BLaER1 treated with 17β-estradiol and CSF1 and Interleukin-3, amounts not matched to agents 10 nM and 100 nM (cell line): ENCODE measurements at regions not wholly inside any gene's neighbourhood (a gene's known extent, or its start where the extent isn't known, plus 50 kb on each side); places are given as distances from the start of the nearest gene placed in this dataset.

ENCODE experiments used
- H3K27ac ChIP-seq, 11 experiments: shearing (Covaris generic); formaldehyde crosslinking; 2 replicates each; pipeline ENCODE4 v1.8.1; 2022
- H3K27me3 ChIP-seq, 11 experiments: shearing (Covaris generic); formaldehyde crosslinking; 2 replicates each; pipeline ENCODE4 v1.8.1; 2022
- H3K36me3 ChIP-seq, 11 experiments: shearing (Covaris generic); formaldehyde crosslinking; 2 replicates each; pipeline ENCODE4 v1.8.1; 2022
- H3K4me1 ChIP-seq, 10 experiments: shearing (Covaris generic); formaldehyde crosslinking; 2 replicates each; pipeline ENCODE4 v1.8.1; 2022
- H3K4me2 ChIP-seq, 11 experiments: shearing (Covaris generic); formaldehyde crosslinking; 2 replicates each; pipeline ENCODE4 v1.8.1; 2022
- H3K4me3 ChIP-seq, 10 experiments: shearing (Covaris generic); formaldehyde crosslinking; 2 replicates each; pipeline ENCODE4 v1.8.1; 2022
- H3K9ac ChIP-seq, 11 experiments: shearing (Covaris generic); formaldehyde crosslinking; 2 replicates each; pipeline ENCODE4 v1.8.1; 2022
- H3K9me3 ChIP-seq, 11 experiments: shearing (Covaris generic); formaldehyde crosslinking; replicated peaks in 1 of 11; 2 replicates each; pipeline ENCODE4 v1.8.1; 2022
- H4K20me1 ChIP-seq, 11 experiments: shearing (Covaris generic); formaldehyde crosslinking; 2 replicates each; pipeline ENCODE4 v1.8.1; 2022
- Cebpa-rat ChIP-seq, 11 experiments: shearing (Covaris generic); IDR thresholded peaks; 2 replicates each; pipeline ENCODE4 v1.8.1; 2022

GRCh38 chr6:15839969-15840541 lies 177.2 kb upstream of the DTNBP1 start:
- peaks cover 0 to 6% (median 0%) of the 10 kb centered on the region in 10 experiments; a peak in 4 of 20 replicates for H3K4me1 ChIP-seq
- H3K9ac ChIP-seq = no peak overlapping the region
- H3K4me3 ChIP-seq = no peak overlapping the region
- no peak overlapping the region for H3K4me2 ChIP-seq
- no peak overlapping the region for H3K27ac ChIP-seq
- H3K27me3 ChIP-seq = no peaks in the 10 kb centered on the region
- H3K9me3 ChIP-seq = no peaks in the 10 kb centered on the region
- H4K20me1 ChIP-seq = no peaks in the 10 kb centered on the region
- H3K36me3 ChIP-seq = no peaks in the 10 kb centered on the region
- no peak for TF ChIP-seq Cebpa-rat (IDR thresholded peaks at IDR 0.05)

- Histone ChIP-seq H3K36me3 (no peaks in the 10 kb centered on the region), H3K9ac (no peak overlapping the region), H4K20me1 (no peaks in the 10 kb centered on the region), H3K4me3 (no peak overlapping the region), H3K4me2 (no peak overlapping the region), H3K4me1 (no peaks in the 10 kb centered on the region), H3K9me3 (no peaks in the 10 kb centered on the region), H3K27ac (no peak overlapping the region), H3K27me3 (no peaks in the 10 kb centered on the region)
- TF ChIP-seq Cebpa-rat (IDR thresholded peaks at IDR 0.05) = no peak
These were observed 174.4 kb upstream of the DTNBP1 start for GRCh38 chr6:15837205-15837604.

GRCh38 chr6:15832841-15833240 lies 170.0 kb upstream of the DTNBP1 start:
- Histone ChIP-seq H3K36me3 (no peaks in the 10 kb centered on the region), H3K27ac (no peak overlapping the region), H3K27me3 (no peaks in the 10 kb centered on the region), H4K20me1 (no peaks in the 10 kb centered on the region), H3K4me3 (no peak overlapping the region), H3K9me3 (no peaks in the 10 kb centered on the region), H3K9ac (no peak overlapping the region), H3K4me2 (no peak overlapping the region), H3K4me1 (peaks cover 0 to 6% (median 0%) of the 10 kb centered on the region in 10 experiments; a peak in 3 of 20 replicates)
- TF ChIP-seq Cebpa-rat (IDR thresholded peaks at IDR 0.05) = no peak

- no peaks in the 10 kb centered on the region for H3K36me3 ChIP-seq
- H3K9ac ChIP-seq = no peak overlapping the region
- H3K4me3 ChIP-seq = no peak overlapping the region
- H3K9me3 ChIP-seq = no peaks in the 10 kb centered on the region
- H3K4me2 ChIP-seq = no peak overlapping the region
- peaks cover 0 to 6% (median 0%) of the 10 kb centered on the region in 10 experiments; a peak in 3 of 20 replicates for H3K4me1 ChIP-seq
- no peaks in the 10 kb centered on the region for H3K27me3 ChIP-seq
- no peaks in the 10 kb centered on the region for H4K20me1 ChIP-seq
- no peak overlapping the region for H3K27ac ChIP-seq
- TF ChIP-seq Cebpa-rat (IDR thresholded peaks at IDR 0.05) = no peak
These were observed 166.3 kb upstream of the DTNBP1 start for GRCh38 chr6:15829156-15829555.

GRCh38 chr6:15827496-15828255 lies 164.8 kb upstream of the DTNBP1 start:
- no peaks in the 10 kb centered on the region for H3K27me3 ChIP-seq
- H3K4me3 ChIP-seq = no peak overlapping the region
- no peak overlapping the region for H3K4me2 ChIP-seq
- H4K20me1 ChIP-seq = no peaks in the 10 kb centered on the region
- TF ChIP-seq Cebpa-rat (IDR thresholded peaks at IDR 0.05) = no peak
- no peaks in the 10 kb centered on the region for H3K9me3 ChIP-seq
- H3K36me3 ChIP-seq = no peaks in the 10 kb centered on the region
- no peak overlapping the region for H3K27ac ChIP-seq
- H3K9ac ChIP-seq = no peak overlapping the region
- H3K4me1 ChIP-seq = peaks cover 0 to 6% (median 0%) of the 10 kb centered on the region in 10 experiments; a peak in 3 of 20 replicates

GRCh38 chr6:15826814-15827318 lies 164.0 kb upstream of the DTNBP1 start:
- Histone ChIP-seq H3K4me2 (no peak overlapping the region), H3K9me3 (no peaks in the 10 kb centered on the region), H3K4me1 (peaks cover 0 to 3% (median 0%) of the 10 kb centered on the region in 10 experiments; a peak in 3 of 20 replicates), H3K27ac (no peak overlapping the region), H3K4me3 (no peak overlapping the region), H3K27me3 (no peaks in the 10 kb centered on the region), H3K9ac (no peak overlapping the region), H4K20me1 (no peaks in the 10 kb centered on the region), H3K36me3 (no peaks in the 10 kb centered on the region)
- no peak for TF ChIP-seq Cebpa-rat (IDR thresholded peaks at IDR 0.05)

GRCh38 chr6:15825332-15825930 lies 162.6 kb upstream of the DTNBP1 start:
- Histone ChIP-seq H3K27ac (no peak overlapping the region), H3K9ac (no peak overlapping the region), H3K36me3 (no peaks in the 10 kb centered on the region), H3K27me3 (no peaks in the 10 kb centered on the region), H4K20me1 (no peaks in the 10 kb centered on the region), H3K4me1 (0 out of 20 replicates have a peak, but pooled peaks cover 0 to 1% (median 0%) of the 10 kb centered on the region in 10 experiments), H3K9me3 (no peaks in the 10 kb centered on the region), H3K4me2 (no peak overlapping the region), H3K4me3 (no peak overlapping the region)
- TF ChIP-seq Cebpa-rat (IDR thresholded peaks at IDR 0.05) = no peak

GRCh38 chr6:15824811-15825210 lies 162.0 kb upstream of the DTNBP1 start:
- Histone ChIP-seq H3K4me2 (no peak overlapping the region), H3K9me3 (no peaks in the 10 kb centered on the region), H3K4me3 (no peak overlapping the region), H3K36me3 (no peaks in the 10 kb centered on the region), H4K20me1 (no peaks in the 10 kb centered on the region), H3K27ac (no peak overlapping the region), H3K9ac (no peak overlapping the region), H3K4me1 (0 out of 20 replicates have a peak, but pooled peaks cover 0 to 5% (median 0%) of the 10 kb centered on the region in 10 experiments), H3K27me3 (no peaks in the 10 kb centered on the region)
- no peak for TF ChIP-seq Cebpa-rat (IDR thresholded peaks at IDR 0.05)

- Histone ChIP-seq H3K9me3 (no peaks in the 10 kb centered on the region), H4K20me1 (no peaks in the 10 kb centered on the region), H3K36me3 (no peaks in the 10 kb centered on the region), H3K4me3 (no peak overlapping the region), H3K27ac (no peak overlapping the region), H3K9ac (no peak overlapping the region), H3K4me2 (no peak overlapping the region), H3K27me3 (no peaks in the 10 kb centered on the region), H3K4me1 (0 out of 20 replicates have a peak, but pooled peaks cover 0 to 5% (median 0%) of the 10 kb centered on the region in 10 experiments)
- TF ChIP-seq Cebpa-rat (IDR thresholded peaks at IDR 0.05) = no peak
These were observed 161.1 kb upstream of the DTNBP1 start for GRCh38 chr6:15823838-15824414.
